ENCODE measurements at regions not wholly inside any gene's neighbourhood (a gene's known extent, or its start where the extent isn't known, plus 50 kb on each side); places are given as distances from the start of the nearest gene placed in this dataset.

GRCh38 chr16:51012396-51012795, 138.7 kb downstream of the SALL1 start:
- H3K36me3 Mint-ChIP-seq = no peaks in the 10 kb centered on the region
- POLR2A ChIA-PET = no interaction called here
- Histone ChIP-seq H3K4me3 (ENCODE audit: low read length) (no peak overlapping the region), H3K9me3 (ENCODE audit: low read length) (no peaks in the 10 kb centered on the region), H3K36me3 (ENCODE audit: insufficient read depth, low read length) (no peaks in the 10 kb centered on the region), H3K27me3 (ENCODE audit: insufficient read depth, low read length, poor library complexity, severe bottlenecking) (no peaks in the 10 kb centered on the region), H3K27ac (ENCODE audit: low read depth, low read length) (no peak overlapping the region), H3K4me1 (ENCODE audit: insufficient read depth, low read length) (no peaks in the 10 kb centered on the region)
- H3K9me3 Mint-ChIP-seq = peaks cover 2 to 9% (median 3%) of the 10 kb centered on the region in 5 donors
- CTCF ChIA-PET = no interaction called here
- DNase-seq = no peak
- no peak overlapping the region for H3K27ac Mint-ChIP-seq
- H3K4me3 Mint-ChIP-seq = no peak overlapping the region
- no peaks in the 10 kb centered on the region for H3K4me1 Mint-ChIP-seq
- H3K27me3 Mint-ChIP-seq = peaks cover 7 to 12% of the 10 kb centered on the region in 2 donors

GRCh38 chr16:51010817-51011216, 140.3 kb downstream of the SALL1 start:
- Histone ChIP-seq H3K27ac (ENCODE audit: low read depth, low read length) (no peak overlapping the region), H3K4me3 (ENCODE audit: low read length) (no peak overlapping the region), H3K9me3 (ENCODE audit: low read length) (no peaks in the 10 kb centered on the region), H3K4me1 (ENCODE audit: insufficient read depth, low read length) (no peaks in the 10 kb centered on the region), H3K27me3 (ENCODE audit: insufficient read depth, low read length, poor library complexity, severe bottlenecking) (no peaks in the 10 kb centered on the region), H3K36me3 (ENCODE audit: insufficient read depth, low read length) (no peaks in the 10 kb centered on the region)
- Mint-ChIP-seq H3K36me3 (no peaks in the 10 kb centered on the region), H3K9me3 (peaks cover 2 to 13% (median 3%) of the 10 kb centered on the region in 5 donors), H3K4me3 (no peak overlapping the region), H3K27me3 (peaks cover 2 to 9% of the 10 kb centered on the region in 2 donors), H3K27ac (no peak overlapping the region), H3K4me1 (no peaks in the 10 kb centered on the region)
- no peak for DNase-seq
- CTCF ChIA-PET = no interaction called here
- POLR2A ChIA-PET = no interaction called here

GRCh38 chr16:51009813-51010212, 141.3 kb downstream of the SALL1 start:
- DNase-seq = no peak

GRCh38 chr16:51009359-51009758, 141.7 kb downstream of the SALL1 start:
- Histone ChIP-seq H3K27me3 (ENCODE audit: insufficient read depth, low read length, poor library complexity, severe bottlenecking) (no peaks in the 10 kb centered on the region), H3K27ac (ENCODE audit: low read depth, low read length) (no peak overlapping the region), H3K4me3 (ENCODE audit: low read length) (no peak overlapping the region), H3K36me3 (ENCODE audit: insufficient read depth, low read length) (no peaks in the 10 kb centered on the region), H3K9me3 (ENCODE audit: low read length) (no peaks in the 10 kb centered on the region), H3K4me1 (ENCODE audit: insufficient read depth, low read length) (no peaks in the 10 kb centered on the region)
- no peak overlapping the region for H3K27ac Mint-ChIP-seq
- H3K4me3 Mint-ChIP-seq = no peak overlapping the region
- peaks cover 2 to 16% (median 3%) of the 10 kb centered on the region in 5 donors for H3K9me3 Mint-ChIP-seq
- H3K27me3 Mint-ChIP-seq = peaks cover 0 to 4% of the 10 kb centered on the region in 2 donors
- no peaks in the 10 kb centered on the region for H3K36me3 Mint-ChIP-seq
- ChIA-PET POLR2A (no interaction called here), CTCF (no interaction called here)
- H3K4me1 Mint-ChIP-seq = no peaks in the 10 kb centered on the region
- no peak for DNase-seq

More at GRCh38 chr16:51009813-51010212, 141.3 kb downstream of the SALL1 start:
- POLR2A ChIA-PET = no interaction called here
- no peaks in the 10 kb centered on the region for H3K27me3 ChIP-seq (ENCODE audit: insufficient read depth, low read length, poor library complexity, severe bottlenecking)
- no peaks in the 10 kb centered on the region for H3K36me3 ChIP-seq (ENCODE audit: insufficient read depth, low read length)
- Mint-ChIP-seq H3K27ac (no peak overlapping the region), H3K27me3 (peaks cover 0 to 4% of the 10 kb centered on the region in 2 donors), H3K4me3 (no peak overlapping the region), H3K36me3 (no peaks in the 10 kb centered on the region), H3K9me3 (peaks cover 0 to 16% (median 3%) of the 10 kb centered on the region in 5 donors), H3K4me1 (no peaks in the 10 kb centered on the region)
- no peaks in the 10 kb centered on the region for H3K4me1 ChIP-seq (ENCODE audit: insufficient read depth, low read length)
- no peak overlapping the region for H3K4me3 ChIP-seq (ENCODE audit: low read length)
- no peaks in the 10 kb centered on the region for H3K9me3 ChIP-seq (ENCODE audit: low read length)
- H3K27ac ChIP-seq (ENCODE audit: low read depth, low read length) = no peak overlapping the region
- CTCF ChIA-PET = no interaction called here

- ChIA-PET POLR2A (no interaction called here), CTCF (no interaction called here)
- Histone ChIP-seq H3K4me1 (ENCODE audit: insufficient read depth, low read length) (no peaks in the 10 kb centered on the region), H3K27me3 (ENCODE audit: insufficient read depth, low read length, poor library complexity, severe bottlenecking) (no peaks in the 10 kb centered on the region), H3K36me3 (ENCODE audit: insufficient read depth, low read length) (no peaks in the 10 kb centered on the region), H3K27ac (ENCODE audit: low read depth, low read length) (no peak overlapping the region), H3K9me3 (ENCODE audit: low read length) (no peaks in the 10 kb centered on the region), H3K4me3 (ENCODE audit: low read length) (no peak overlapping the region)
- DNase-seq = no peak
- H3K4me1 Mint-ChIP-seq = no peaks in the 10 kb centered on the region
- H3K27ac Mint-ChIP-seq = no peak overlapping the region
- H3K9me3 Mint-ChIP-seq = peaks cover 2 to 16% (median 3%) of the 10 kb centered on the region in 5 donors
- H3K27me3 Mint-ChIP-seq = peaks cover 0 to 4% of the 10 kb centered on the region in 2 donors
- H3K4me3 Mint-ChIP-seq = no peak overlapping the region
- H3K36me3 Mint-ChIP-seq = no peaks in the 10 kb centered on the region
Measured at GRCh38 chr16:51008607-51009006, 142.5 kb downstream of the SALL1 start.

GRCh38 chr16:51008037-51008436, 143.0 kb downstream of the SALL1 start:
- no peaks in the 10 kb centered on the region for H3K36me3 Mint-ChIP-seq
- POLR2A ChIA-PET = no interaction called here
- no peaks in the 10 kb centered on the region for H3K4me1 Mint-ChIP-seq
- H3K4me3 Mint-ChIP-seq = no peak overlapping the region
- no peak overlapping the region for H3K27ac ChIP-seq (ENCODE audit: low read depth, low read length)
- H3K9me3 ChIP-seq (ENCODE audit: low read length) = no peaks in the 10 kb centered on the region
- H3K27me3 Mint-ChIP-seq = no peaks in the 10 kb centered on the region
- H3K27me3 ChIP-seq (ENCODE audit: insufficient read depth, low read length, poor library complexity, severe bottlenecking) = no peaks in the 10 kb centered on the region
- peaks cover 2 to 15% (median 4%) of the 10 kb centered on the region in 5 donors for H3K9me3 Mint-ChIP-seq
- CTCF ChIA-PET = no interaction called here
- H3K4me3 ChIP-seq (ENCODE audit: low read length) = no peak overlapping the region
- no peaks in the 10 kb centered on the region for H3K4me1 ChIP-seq (ENCODE audit: insufficient read depth, low read length)
- no peaks in the 10 kb centered on the region for H3K36me3 ChIP-seq (ENCODE audit: insufficient read depth, low read length)
- no peak for DNase-seq
- H3K27ac Mint-ChIP-seq = no peak overlapping the region

- Mint-ChIP-seq H3K27me3 (peaks cover 0 to 2% of the 10 kb centered on the region in 2 donors), H3K27ac (no peak overlapping the region), H3K4me3 (no peak overlapping the region), H3K4me1 (no peaks in the 10 kb centered on the region), H3K36me3 (no peaks in the 10 kb centered on the region), H3K9me3 (peaks cover 0 to 11% (median 4%) of the 10 kb centered on the region in 5 donors)
- Histone ChIP-seq H3K27me3 (ENCODE audit: insufficient read depth, low read length, poor library complexity, severe bottlenecking) (no peaks in the 10 kb centered on the region), H3K9me3 (ENCODE audit: low read length) (no peaks in the 10 kb centered on the region), H3K4me3 (ENCODE audit: low read length) (no peak overlapping the region), H3K27ac (ENCODE audit: low read depth, low read length) (no peak overlapping the region), H3K36me3 (ENCODE audit: insufficient read depth, low read length) (no peaks in the 10 kb centered on the region), H3K4me1 (ENCODE audit: insufficient read depth, low read length) (no peaks in the 10 kb centered on the region)
- no peak for DNase-seq
- POLR2A ChIA-PET = no interaction called here
- CTCF ChIA-PET = no interaction called here
Measured at GRCh38 chr16:51003850-51004566, 147.1 kb downstream of the SALL1 start.

- ChIA-PET POLR2A (no interaction called here), CTCF (no interaction called here)
- Mint-ChIP-seq H3K4me3 (no peak overlapping the region), H3K36me3 (no peaks in the 10 kb centered on the region), H3K27me3 (peaks cover 0 to 2% of the 10 kb centered on the region in 2 donors), H3K9me3 (peaks cover 0 to 11% (median 4%) of the 10 kb centered on the region in 5 donors), H3K4me1 (no peaks in the 10 kb centered on the region), H3K27ac (no peak overlapping the region)
- no peak for DNase-seq
- no peaks in the 10 kb centered on the region for H3K9me3 ChIP-seq (ENCODE audit: low read length)
- no peak overlapping the region for H3K27ac ChIP-seq (ENCODE audit: low read depth, low read length)
- H3K27me3 ChIP-seq (ENCODE audit: insufficient read depth, low read length, poor library complexity, severe bottlenecking) = no peaks in the 10 kb centered on the region
- H3K36me3 ChIP-seq (ENCODE audit: insufficient read depth, low read length) = no peaks in the 10 kb centered on the region
- no peak overlapping the region for H3K4me3 ChIP-seq (ENCODE audit: low read length)
- H3K4me1 ChIP-seq (ENCODE audit: insufficient read depth, low read length) = no peaks in the 10 kb centered on the region
Measured at GRCh38 chr16:51002881-51003490, 148.1 kb downstream of the SALL1 start.
